Left ventricle myocardium inferior (tissue), 1 donor: ENCODE measurements at regions not wholly inside any gene's neighbourhood (a gene's known extent, or its start where the extent isn't known, plus 50 kb on each side); places are given as distances from the start of the nearest gene placed in this dataset.

Source experiments
- DNase-seq: peaks from one replicate; pipeline ENCODE4 v3.0.0-alpha.2; 2020
- H3K27ac ChIP-seq: fragments of 200-600 bp; replicated peaks from 2 replicates; pipeline ENCODE4 v1.8.0; 2021
- H3K27me3 ChIP-seq: fragments of 200-600 bp; 2 replicates; pipeline ENCODE4 v1.8.0; 2021; ENCODE audit warnings: low read depth
- H3K36me3 ChIP-seq: fragments of 200-600 bp; 2 replicates; pipeline ENCODE4 v1.8.0; 2021
- H3K4me1 ChIP-seq: fragments of 200-600 bp; 2 replicates; pipeline ENCODE4 v1.8.0; 2021
- H3K4me3 ChIP-seq: fragments of 200-600 bp; 2 replicates; pipeline ENCODE4 v1.8.0; 2021; ENCODE audit warnings: mild to moderate bottlenecking, moderate library complexity
- H3K9me3 ChIP-seq: fragments of 200-600 bp; replicated peaks from 2 replicates; pipeline ENCODE4 v1.8.0; 2021
- intact Hi-C: fragments of 100-400 bp; cut with micrococcal nuclease; formaldehyde crosslinking; loops from one replicate; pipeline ENCODE4 v1.11.0; 2022
- TF ChIP-seq, protein P1 (sequence below): fragments of 200-600 bp; IDR thresholded peaks from 2 replicates; pipeline ENCODE4 v1.8.0; 2021; ENCODE audit warnings: antibody characterized with exemption, mild to moderate bottlenecking, borderline replicate concordance
- donor health status: DM: no; HTN: yes; CAD: no; lungs with severe emphysema.

DNA sequence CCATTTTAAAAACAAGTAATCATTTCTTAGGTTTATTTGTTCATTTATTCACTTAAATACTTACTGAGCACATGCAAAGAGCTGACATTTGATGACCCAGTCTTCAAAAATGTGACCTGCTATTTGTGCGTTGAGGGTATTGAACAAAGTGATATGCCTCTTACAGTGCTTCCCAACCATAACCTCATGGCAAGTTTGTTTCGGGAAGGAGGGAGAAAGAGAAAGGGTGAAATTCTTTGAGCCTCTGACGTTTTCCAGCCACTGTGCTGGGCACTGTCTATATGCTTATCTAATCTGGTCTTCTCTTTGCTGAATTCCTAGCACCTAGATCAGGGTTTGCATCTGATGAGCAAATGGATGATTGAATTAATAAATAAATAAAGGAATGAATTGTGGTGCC is 479.1 kb downstream of the HAPSTR1 start:
- no peak overlapping the region for H3K4me3 ChIP-seq
- intact Hi-C loops = no loop called here
- no peaks in the 10 kb centered on the region for H3K27me3 ChIP-seq
- H3K9me3 ChIP-seq = no peaks in the 10 kb centered on the region
- H3K27ac ChIP-seq = no peak overlapping the region
- H3K36me3 ChIP-seq = no peaks in the 10 kb centered on the region
- TF ChIP-seq, protein P1, sequence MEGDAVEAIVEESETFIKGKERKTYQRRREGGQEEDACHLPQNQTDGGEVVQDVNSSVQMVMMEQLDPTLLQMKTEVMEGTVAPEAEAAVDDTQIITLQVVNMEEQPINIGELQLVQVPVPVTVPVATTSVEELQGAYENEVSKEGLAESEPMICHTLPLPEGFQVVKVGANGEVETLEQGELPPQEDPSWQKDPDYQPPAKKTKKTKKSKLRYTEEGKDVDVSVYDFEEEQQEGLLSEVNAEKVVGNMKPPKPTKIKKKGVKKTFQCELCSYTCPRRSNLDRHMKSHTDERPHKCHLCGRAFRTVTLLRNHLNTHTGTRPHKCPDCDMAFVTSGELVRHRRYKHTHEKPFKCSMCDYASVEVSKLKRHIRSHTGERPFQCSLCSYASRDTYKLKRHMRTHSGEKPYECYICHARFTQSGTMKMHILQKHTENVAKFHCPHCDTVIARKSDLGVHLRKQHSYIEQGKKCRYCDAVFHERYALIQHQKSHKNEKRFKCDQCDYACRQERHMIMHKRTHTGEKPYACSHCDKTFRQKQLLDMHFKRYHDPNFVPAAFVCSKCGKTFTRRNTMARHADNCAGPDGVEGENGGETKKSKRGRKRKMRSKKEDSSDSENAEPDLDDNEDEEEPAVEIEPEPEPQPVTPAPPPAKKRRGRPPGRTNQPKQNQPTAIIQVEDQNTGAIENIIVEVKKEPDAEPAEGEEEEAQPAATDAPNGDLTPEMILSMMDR = no peak
- H3K4me1 ChIP-seq = no peaks in the 10 kb centered on the region
- DNase-seq = no peak

DNA sequence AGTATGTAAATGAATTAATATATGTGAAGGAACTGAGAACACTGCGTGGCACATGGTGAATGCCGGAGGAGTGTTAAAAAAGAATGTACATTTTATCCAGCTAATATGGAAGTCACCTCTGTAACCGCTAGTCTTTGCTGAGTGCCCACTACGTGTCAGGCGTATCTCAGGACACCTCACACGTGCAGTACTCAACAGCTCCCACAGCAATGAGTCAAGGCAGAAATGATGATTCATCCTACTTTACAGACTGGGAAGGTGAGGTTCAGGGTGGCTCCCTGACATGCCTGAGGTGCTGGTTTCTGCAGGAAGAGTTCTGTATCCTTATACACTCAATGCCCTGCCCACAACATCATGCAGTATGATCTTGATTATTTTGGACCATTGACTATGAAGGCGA is 487.0 kb downstream of the HAPSTR1 start:
- Histone ChIP-seq H3K4me1 (no peaks in the 10 kb centered on the region), H3K4me3 (no peak overlapping the region), H3K36me3 (no peaks in the 10 kb centered on the region), H3K27ac (no peak overlapping the region), H3K9me3 (no peaks in the 10 kb centered on the region), H3K27me3 (peaks cover 6% of the 10 kb centered on the region)
- DNase-seq = no peak
- intact Hi-C loops = no loop called here
- TF ChIP-seq, protein P1 = no peak

DNA sequence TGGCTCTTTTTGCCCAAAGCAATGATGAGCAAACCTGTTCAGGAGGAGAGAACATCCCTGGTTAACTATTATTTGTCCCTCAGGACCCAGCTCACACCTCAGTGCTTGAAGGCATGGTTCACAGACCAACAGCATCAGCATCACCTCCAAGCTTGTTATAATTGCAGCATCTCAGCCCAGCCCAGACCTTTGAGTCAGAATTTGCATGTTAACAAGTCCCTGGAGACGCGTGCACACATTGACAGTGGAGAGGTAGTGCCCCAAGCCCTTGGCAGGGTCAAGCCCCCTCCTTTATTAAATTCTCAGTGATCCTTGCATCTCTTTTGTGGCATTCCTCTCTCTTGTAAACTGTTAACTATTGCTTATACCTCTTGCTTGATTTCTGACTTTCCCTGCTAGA is 488.6 kb downstream of the HAPSTR1 start:
- no peaks in the 10 kb centered on the region for H3K36me3 ChIP-seq
- no peak for DNase-seq
- H3K9me3 ChIP-seq = no peaks in the 10 kb centered on the region
- H3K4me3 ChIP-seq = no peak overlapping the region
- no peak overlapping the region for H3K27ac ChIP-seq
- no peaks in the 10 kb centered on the region for H3K4me1 ChIP-seq
- TF ChIP-seq, protein P1 = no peak
- intact Hi-C loops = no loop called here
- H3K27me3 ChIP-seq = peaks cover 6% of the 10 kb centered on the region

DNA sequence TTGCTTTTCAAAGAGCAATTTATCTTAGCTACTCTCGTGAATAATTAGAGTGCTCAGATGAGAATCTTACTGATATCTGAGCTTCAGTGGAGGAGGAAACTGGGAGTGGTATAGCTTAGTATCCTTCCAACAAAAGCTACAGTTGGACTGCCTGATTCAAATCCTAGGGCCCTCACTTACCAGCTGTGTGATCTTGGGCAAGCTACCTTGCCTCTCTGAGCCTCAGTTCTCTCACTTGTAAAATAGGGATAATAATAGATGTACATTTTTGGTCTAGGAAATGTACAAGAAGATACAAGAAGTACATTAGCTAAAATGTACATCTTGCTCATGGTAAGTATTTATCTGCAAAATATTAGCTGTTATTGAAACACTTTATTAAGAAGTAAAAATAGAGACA is 502.0 kb downstream of the HAPSTR1 start:
- DNase-seq = no peak
- TF ChIP-seq, protein P1 = no peak
- H3K27ac ChIP-seq = no peak overlapping the region
- no peaks in the 10 kb centered on the region for H3K4me1 ChIP-seq
- no peaks in the 10 kb centered on the region for H3K36me3 ChIP-seq
- no peak overlapping the region for H3K4me3 ChIP-seq
- intact Hi-C loops = no loop called here
- peaks cover 21% of the 10 kb centered on the region for H3K27me3 ChIP-seq
- H3K9me3 ChIP-seq = no peaks in the 10 kb centered on the region

DNA sequence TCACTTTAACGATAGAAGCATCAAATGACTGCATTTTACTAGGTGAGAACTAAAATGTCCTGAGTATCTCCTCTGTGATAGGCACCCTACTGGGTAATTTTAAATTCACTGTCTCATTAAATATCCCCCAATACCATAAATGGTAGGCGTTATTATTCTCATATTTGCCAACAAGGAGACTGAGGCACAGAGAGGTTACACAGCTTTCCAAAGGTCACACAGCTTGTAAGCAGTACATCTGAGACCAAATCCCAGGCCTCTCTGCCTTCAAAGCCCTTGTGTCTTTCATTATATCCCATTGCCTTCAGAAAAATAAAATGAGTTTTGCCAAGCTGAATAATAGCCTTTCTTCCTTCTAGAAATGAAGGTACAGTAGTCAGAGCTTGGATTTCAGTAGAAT is 502.6 kb downstream of the HAPSTR1 start:
- Histone ChIP-seq H3K4me1 (no peaks in the 10 kb centered on the region), H3K9me3 (no peaks in the 10 kb centered on the region), H3K4me3 (no peak overlapping the region), H3K36me3 (no peaks in the 10 kb centered on the region), H3K27ac (no peak overlapping the region), H3K27me3 (peaks cover 21% of the 10 kb centered on the region)
- TF ChIP-seq, protein P1 = no peak
- DNase-seq = no peak
- intact Hi-C loops = no loop called here

DNA sequence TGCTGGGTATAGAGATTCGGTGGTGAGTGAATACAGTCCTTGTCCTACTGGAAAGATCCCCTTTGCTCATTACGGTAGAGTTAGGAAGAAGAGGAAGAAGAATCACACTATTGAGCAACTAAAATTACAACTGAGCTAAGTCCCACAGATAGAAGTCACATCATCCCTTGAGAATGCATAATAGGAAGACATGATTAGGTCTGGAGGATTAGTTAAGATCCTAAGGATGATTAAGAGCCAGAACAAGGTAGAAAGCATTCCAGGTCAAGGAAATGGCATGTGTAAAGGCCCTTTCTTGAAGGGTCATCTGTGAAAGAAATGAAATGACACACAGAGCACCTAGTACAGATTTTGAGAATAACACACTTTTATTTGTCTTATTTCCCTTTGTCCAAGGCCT is 503.5 kb downstream of the HAPSTR1 start:
- Histone ChIP-seq H3K4me3 (no peak overlapping the region), H3K36me3 (no peaks in the 10 kb centered on the region), H3K9me3 (no peaks in the 10 kb centered on the region), H3K4me1 (no peaks in the 10 kb centered on the region), H3K27ac (no peak overlapping the region), H3K27me3 (peaks cover 21% of the 10 kb centered on the region)
- DNase-seq = no peak
- TF ChIP-seq, protein P1 = no peak
- intact Hi-C loops = no loop called here
